ENCODE measurements at regions not wholly inside any gene's neighbourhood (a gene's known extent, or its start where the extent isn't known, plus 50 kb on each side); places are given as distances from the start of the nearest gene placed in this dataset.
"Not testable (repeated sequence)": the region's sequence is repeated elsewhere in the genome, so short reads cannot be mapped to it uniquely, and the experiment has no call there.

- POLR2A ChIA-PET, result no interaction called here
- Histone ChIP-seq H3K9me3 (replicated peaks; ENCODE audit: control insufficient read depth, insufficient read depth, low read length) (peaks cover 14% of the 10 kb centered on the region), H4K20me1 (replicated peaks; ENCODE audit: control insufficient read depth, extremely low read depth, insufficient read depth, low read length) (no peaks in the 10 kb centered on the region), H3K27me3 (ENCODE audit: control insufficient read depth in 2 of 2, insufficient read depth in 2 of 2, low read length in 2 of 2) (no peaks in the 10 kb centered on the region), H2AFZ (ENCODE audit: low read depth, low read length) (no peak overlapping the region), H3K4me3 (replicated peaks in 1 of 3; ENCODE audit: insufficient read depth in 1 of 3, low read depth in 1 of 3, low read length in 3 of 3) (no peak overlapping the region), H3K4me2 (ENCODE audit: insufficient read depth, low read length) (no peak overlapping the region), H3K9me1 (replicated peaks; ENCODE audit: control insufficient read depth, extremely low read depth, insufficient read depth, low read length) (no peaks in the 10 kb centered on the region), H3K4me1 (ENCODE audit: control insufficient read depth, extremely low read depth, insufficient read depth, low read length) (no peaks in the 10 kb centered on the region), H3K27ac (ENCODE audit: insufficient read depth, low read depth, low read length) (no peak overlapping the region), H3K36me3 (ENCODE audit: control insufficient read depth in 2 of 2, extremely low read depth in 1 of 2, insufficient read depth in 2 of 2, low read length in 2 of 2) (no peaks in the 10 kb centered on the region), H3K9ac (replicated peaks; ENCODE audit: extremely low read depth, insufficient read depth, low read length) (no peak overlapping the region), H3K79me2 (ENCODE audit: control insufficient read depth, insufficient read depth, low read length) (no peaks in the 10 kb centered on the region)
- CTCF ChIA-PET, result no interaction called here
- TF ChIP-seq FOS (IDR thresholded peaks at IDR 0.05; ENCODE audit: borderline replicate concordance, insufficient read depth, low read length) (no peak), POLR2AphosphoS5 (IDR thresholded peaks at IDR 0.05; ENCODE audit: insufficient read depth, low read depth, low read length) (no peak), JUN (IDR thresholded peaks at IDR 0.05; ENCODE audit: borderline replicate concordance, insufficient read depth, insufficient read length, low read depth) (no peak), MYC (IDR thresholded peaks at IDR 0.05; ENCODE audit: low read depth, low read length) (no peak), POLR2A (IDR thresholded peaks at IDR 0.05; ENCODE audit: low read depth, low read length) (no peak), CTCF (IDR thresholded peaks at IDR 0.05; ENCODE audit: extremely low read depth in 1 of 2, insufficient read depth in 1 of 2, low read depth in 1 of 2, low read length in 2 of 2) (no peak), MAX (IDR thresholded peaks at IDR 0.05; ENCODE audit: insufficient read depth, insufficient read length) (no peak), GATA2 (IDR thresholded peaks at IDR 0.05; ENCODE audit: insufficient read depth, insufficient read length, low read depth, low read length) (no peak), EZH2 (IDR thresholded peaks at IDR 0.05; ENCODE audit: borderline replicate concordance, low read depth, low read length, severe bottlenecking) (no peak)
- no peak for FAIRE-seq
- DNase-seq (ENCODE audit: low read depth, low spot score), result no peak
- intact Hi-C loops (cut with micrococcal nuclease), result no loop called here
- BruUV-seq (replicated peaks), result no TSS peak
- dilution Hi-C loops (cut with MboI; ENCODE audit: extremely low pct_ligation_motif_present, low sequenced_read_pairs), result no loop called here
Observed at GRCh38 chr15:22258398-22259150, 178.2 kb downstream of the OR4M2 start.

DNA sequence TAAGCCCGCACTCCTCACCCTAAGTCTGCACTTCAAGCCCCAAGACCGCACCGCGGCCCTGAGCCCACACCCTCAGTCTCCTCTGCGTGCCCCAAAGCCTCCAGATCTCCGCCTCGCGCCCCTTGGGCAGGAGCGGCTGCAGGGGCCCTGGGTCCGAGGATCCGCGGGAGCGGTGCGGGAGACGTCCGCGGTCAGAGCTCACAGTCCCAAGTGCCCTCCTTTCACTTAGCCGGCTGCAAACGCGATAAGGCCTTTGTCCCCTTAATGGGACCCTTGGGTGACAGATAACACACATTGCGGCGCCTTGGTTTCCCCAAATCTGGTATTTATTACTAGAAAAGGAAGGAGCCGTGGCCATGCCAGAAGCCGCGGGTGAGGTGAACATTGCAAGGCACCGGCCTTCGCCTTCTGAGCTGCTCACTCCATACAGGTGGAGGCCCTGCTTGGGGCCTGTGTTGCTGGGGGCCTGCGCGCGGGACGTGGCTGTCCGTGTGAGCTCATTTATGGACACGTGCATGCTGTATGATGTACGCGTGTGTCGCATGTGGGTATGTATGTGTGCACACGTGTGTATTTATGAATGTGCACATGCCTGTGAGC, 178.9 kb downstream of the OR4M2 start:
- dilution Hi-C loops (cut with MboI; ENCODE audit: extremely low pct_ligation_motif_present, low sequenced_read_pairs); CTCF ChIA-PET; H3K36me3 ChIP-seq (ENCODE audit: control insufficient read depth in 2 of 2, extremely low read depth in 1 of 2, insufficient read depth in 2 of 2, low read length in 2 of 2); H3K27me3 ChIP-seq (ENCODE audit: control insufficient read depth in 2 of 2, insufficient read depth in 2 of 2, low read length in 2 of 2); H3K4me1 ChIP-seq (ENCODE audit: control insufficient read depth, extremely low read depth, insufficient read depth, low read length); H2AFZ ChIP-seq (ENCODE audit: low read depth, low read length); intact Hi-C loops (cut with micrococcal nuclease); H4K20me1 ChIP-seq (replicated peaks; ENCODE audit: control insufficient read depth, extremely low read depth, insufficient read depth, low read length); H3K9me1 ChIP-seq (replicated peaks; ENCODE audit: control insufficient read depth, extremely low read depth, insufficient read depth, low read length); BruUV-seq (replicated peaks); H3K4me3 ChIP-seq (replicated peaks in 1 of 3; ENCODE audit: insufficient read depth in 1 of 3, low read depth in 1 of 3, low read length in 3 of 3); H3K79me2 ChIP-seq (ENCODE audit: control insufficient read depth, insufficient read depth, low read length); H3K4me2 ChIP-seq (ENCODE audit: insufficient read depth, low read length); FAIRE-seq; H3K9ac ChIP-seq (replicated peaks; ENCODE audit: extremely low read depth, insufficient read depth, low read length); H3K27ac ChIP-seq (ENCODE audit: insufficient read depth, low read depth, low read length); DNase-seq (ENCODE audit: low read depth, low spot score); POLR2A ChIA-PET: not testable (repeated sequence)
- H3K9me3 ChIP-seq (replicated peaks; ENCODE audit: control insufficient read depth, insufficient read depth, low read length), result peaks cover 11% of the 10 kb centered on the region
